GM19452 (cell line): ENCODE measurements at regions not wholly inside any gene's neighbourhood (a gene's known extent, or its start where the extent isn't known, plus 50 kb on each side); places are given as distances from the start of the nearest gene placed in this dataset.
"Not testable (repeated sequence)": the region's sequence is repeated elsewhere in the genome, so short reads cannot be mapped to it uniquely, and the experiment has no call there.

ENCODE experiments used
- ATAC-seq: cut with Tn5 transposase; IDR thresholded peaks from one replicate; pipeline ENCODE4 v1.9.1; 2021; ENCODE audit not compliant: unreplicated experiment

DNA sequence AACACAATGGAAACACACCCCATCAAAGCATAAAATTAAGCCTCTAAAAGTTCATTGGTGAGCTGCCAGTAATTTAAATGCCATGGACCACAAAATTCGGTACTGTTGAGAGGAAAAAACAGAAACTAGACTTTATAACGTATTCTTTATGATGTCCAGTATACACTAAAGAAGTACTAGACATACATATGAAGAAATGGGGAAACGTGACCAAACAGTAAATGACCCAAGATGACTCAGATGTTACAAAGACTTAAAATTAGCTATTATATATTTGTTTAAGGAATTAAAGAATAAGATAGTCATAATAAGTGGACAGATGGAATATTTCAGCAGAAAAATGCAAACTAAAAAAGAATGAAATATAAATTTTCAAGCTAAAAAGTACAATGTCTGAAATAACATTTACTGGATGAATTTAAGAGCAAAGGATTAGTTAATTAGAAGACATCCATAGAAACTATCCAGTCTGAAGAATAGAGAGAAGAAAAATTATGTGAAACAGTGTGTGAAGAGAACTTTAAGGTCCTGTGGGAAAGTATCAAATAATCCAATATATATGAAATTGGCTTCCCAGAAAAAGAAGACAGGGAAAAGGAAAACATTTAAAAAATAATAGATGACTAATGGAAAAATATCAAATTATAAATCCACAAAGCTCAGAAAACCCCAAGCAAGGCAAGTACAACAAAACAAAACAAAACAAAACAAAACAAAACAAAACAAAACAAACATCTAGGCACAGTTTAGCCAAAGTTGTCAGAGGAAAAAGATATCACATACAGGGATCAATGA is 69.4 kb downstream of the SAMD9 start:
- no peak for ATAC-seq

DNA sequence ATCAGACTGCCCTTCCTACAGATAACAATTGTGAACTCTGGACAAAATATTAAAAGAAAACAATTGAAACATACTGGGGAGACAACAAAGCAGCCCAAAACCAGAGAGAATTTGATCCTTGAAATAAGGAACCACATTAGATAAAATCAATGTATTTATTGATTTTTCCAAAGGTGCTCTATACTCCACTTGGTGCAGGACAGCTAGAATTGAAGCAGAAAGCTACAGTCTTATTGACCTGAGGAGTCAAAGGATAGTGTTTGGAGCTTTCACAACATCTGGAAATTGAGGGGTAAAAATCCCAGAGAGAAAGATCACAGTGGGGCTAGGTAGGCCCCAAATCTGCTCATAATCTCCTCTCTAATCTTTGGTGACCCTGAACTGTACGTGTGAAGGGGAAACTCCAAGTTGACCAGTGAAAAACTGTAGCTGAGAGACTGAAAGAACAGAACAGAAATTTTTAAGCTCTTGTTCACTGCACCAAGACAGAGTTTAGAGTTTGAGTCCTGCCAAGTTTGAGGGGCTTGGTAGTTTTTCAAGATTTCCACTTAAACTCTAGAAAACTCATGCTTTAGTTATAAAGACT is 70.2 kb downstream of the SAMD9 start:
- ATAC-seq, result no peak

DNA sequence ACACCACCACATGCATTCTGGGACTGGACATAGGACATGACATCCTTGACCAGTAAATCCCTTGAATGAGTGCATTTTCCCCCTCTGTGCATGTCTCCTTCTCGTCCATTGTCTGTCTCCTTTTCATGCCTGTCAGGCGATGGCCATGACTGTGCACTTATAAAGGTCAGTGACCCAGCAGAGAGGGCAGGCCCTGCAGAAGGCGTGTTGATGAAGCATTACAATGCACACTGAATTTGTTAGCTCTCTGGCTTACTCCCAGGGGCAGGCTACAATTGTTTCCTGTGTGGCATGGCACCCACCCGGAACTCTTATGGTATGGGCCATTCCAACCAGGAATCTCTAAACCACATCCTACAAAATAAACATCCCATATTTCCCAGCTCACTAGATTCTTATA is 71.1 kb downstream of the SAMD9 start:
- ATAC-seq, result no peak

DNA sequence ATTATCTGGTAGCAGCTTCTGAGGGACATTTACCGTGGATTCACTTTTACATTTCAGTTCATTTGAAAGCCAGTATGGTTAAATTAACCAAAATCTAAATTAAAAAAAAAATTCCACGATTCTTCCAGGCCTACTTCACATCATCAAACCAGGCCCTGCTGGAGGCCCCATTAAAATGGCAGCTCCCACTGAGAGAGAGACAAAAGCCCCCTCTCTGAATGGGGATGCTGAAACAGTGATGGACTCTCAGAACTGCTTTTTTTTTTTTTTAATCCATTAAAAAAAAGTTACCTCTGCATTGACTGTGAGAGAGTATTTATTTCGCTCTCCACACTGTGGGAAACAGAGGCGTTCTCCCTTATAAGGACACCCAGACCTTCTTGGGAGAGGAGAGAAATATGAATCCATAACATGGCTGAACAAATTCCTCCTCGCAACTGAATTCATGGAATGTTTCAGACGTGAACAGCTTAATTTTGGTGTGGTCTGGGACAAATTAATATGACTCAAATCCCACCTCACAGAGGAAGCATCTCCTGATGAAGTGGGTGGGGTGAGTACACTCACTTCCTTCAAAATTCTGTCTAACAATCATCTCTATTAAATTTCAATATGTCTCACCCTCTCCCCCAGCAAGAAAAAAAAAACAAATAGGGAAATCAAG is 73.5 kb downstream of the SAMD9 start:
- no peak for ATAC-seq

DNA sequence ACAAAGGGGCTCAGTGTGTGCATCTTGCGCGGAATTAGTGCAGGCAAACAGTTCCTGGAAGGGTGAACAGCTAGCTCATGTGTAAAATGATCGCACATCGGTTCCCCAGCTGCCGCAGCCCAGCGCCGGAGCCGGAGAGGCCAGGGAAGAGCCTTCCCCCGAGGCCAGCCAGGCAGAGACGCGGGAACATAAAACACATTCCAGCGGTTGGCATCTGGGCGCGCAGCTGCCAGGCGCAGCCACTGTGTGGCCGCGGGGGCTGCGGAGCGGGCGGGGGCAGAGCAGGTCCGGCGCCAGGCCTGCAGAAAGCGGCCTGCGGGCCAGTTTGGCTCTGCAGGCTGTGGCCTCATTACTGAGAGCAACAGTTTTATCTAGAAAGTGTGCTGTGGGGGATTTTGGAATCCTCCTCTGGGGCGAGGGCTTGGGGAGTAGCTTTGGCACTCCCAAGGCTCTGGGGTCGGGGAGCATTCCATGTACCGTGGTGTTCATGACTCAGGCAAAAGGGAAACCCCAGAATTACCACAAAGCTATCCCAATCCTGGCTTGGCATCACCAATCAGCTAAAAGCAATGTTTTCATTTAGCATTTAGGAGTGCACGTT is 74.3 kb downstream of the SAMD9 start:
- no peak for ATAC-seq

DNA sequence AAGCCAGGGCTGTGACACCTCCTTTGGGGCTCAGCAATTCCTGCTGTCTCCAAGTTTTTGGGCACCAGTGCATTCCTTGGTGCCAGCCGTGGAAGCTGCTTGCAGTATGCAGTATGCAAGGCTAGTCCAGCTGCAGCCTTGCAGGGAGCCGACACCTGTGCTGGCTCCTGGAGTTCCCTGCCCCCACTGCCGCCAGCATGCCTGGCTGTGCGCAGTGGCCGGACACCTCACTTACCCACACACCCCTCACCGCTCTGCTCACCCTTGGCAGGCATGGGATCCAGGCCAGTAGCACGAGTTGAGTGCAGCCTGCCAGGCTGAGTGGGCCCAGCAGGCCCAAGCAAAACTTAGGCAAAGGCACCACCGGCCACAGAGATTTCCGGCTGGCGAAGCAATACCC is 77.4 kb downstream of the SAMD9 start:
- no peak for ATAC-seq

DNA sequence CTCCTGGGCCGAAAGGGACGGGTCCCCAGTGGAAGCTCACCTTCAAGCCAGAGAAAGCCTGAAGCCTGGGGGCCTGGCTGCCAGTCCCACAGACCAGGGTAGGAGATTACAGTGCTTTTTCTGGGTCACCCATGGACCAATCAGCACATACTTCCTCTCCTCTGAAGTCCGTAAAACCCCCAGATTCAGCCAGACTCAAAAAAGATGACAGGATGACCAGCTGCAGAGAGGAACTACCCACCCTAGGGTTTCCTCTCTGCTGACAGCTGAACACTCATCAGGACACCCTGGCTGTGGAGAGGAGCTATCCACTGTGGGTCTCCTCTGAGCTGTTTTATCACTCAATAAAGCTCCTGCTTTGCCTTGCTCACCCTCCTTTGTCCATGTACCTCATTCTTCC is 78.0 kb downstream of the SAMD9 start:
- ATAC-seq, result no peak

DNA sequence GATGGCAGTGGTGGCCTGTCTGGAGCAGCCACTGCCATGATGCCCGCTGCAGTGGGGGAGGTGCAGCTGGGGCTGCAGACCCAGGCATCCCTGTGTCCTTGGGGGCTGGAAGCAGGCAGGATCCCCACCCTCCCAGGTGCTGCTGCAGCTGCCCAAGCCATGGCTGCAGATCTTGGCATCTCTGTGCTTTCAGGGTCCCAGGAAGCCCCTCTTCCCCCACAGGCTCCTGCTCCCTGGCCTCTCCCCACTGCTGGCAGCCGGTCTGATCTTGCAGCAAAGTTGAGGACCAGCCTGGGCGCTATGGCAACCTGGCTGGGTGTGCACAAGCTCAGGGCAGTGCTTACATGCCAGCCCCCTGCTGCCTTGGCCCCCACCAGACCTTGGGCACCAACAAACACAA is 78.5 kb downstream of the SAMD9 start:
- ATAC-seq, result no peak

DNA sequence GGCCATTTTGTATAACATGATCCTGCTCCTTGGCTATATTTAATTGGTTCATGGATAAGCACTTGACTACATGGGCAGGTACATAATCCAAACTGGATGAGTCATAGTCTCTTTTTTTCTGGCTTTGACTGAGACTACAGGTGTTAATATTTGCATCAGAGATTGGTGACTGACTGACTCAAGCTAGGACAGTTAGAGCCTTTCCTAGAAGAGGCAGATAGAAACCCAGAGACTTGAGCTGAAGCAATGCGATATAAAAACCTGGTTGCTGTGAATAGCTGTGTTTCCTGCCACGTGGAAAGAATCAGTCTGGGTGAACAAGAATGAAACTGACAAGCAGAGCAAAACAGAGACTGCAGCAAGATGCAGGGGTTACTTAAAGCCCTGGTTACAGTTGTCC is 81.0 kb downstream of the SAMD9 start:
- peak; percentile 92 for ATAC-seq

DNA sequence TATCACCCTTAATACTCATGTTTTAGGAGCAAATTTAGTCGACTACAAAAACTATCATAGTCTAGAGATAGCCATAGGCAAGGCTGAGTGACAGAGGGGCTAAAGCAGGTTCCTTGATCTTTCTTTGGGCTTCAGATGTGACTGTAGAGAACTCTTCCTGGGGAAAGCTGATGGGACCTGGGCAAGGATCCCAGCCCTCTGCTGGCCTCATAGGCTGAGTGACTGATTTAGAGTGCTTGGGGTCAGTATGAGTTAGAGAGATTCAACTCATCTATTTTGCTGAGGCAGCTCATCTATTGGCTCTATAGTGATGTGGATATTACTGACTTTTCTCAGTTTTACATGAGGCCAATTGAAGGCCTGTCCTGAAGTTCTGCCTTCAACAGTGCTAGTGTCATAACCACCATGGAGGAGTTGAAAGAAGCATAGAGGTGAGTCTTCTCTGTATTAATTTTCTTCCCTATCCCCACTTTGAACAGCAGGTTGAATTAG is 81.6 kb downstream of the SAMD9 start:
- ATAC-seq, result no peak

DNA sequence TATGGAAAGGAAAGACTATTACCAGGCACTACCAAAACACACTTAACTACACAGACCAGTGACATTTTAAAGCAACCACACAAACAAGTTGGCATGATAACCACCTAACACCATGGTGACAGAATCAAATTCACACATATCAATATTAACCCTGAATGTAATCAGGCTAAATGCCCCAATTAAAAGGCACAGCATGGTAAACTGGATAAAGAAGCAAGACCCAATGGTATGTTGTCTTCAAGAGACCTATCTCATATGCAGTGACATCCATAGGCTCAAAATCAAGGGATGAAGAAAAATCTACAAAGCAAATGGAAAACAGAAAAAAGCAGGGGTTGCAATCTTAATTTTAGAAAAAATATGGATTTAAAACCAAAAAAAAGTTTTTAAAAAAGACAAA is 86.0 kb downstream of the SAMD9 start:
- ATAC-seq, result no peak

DNA sequence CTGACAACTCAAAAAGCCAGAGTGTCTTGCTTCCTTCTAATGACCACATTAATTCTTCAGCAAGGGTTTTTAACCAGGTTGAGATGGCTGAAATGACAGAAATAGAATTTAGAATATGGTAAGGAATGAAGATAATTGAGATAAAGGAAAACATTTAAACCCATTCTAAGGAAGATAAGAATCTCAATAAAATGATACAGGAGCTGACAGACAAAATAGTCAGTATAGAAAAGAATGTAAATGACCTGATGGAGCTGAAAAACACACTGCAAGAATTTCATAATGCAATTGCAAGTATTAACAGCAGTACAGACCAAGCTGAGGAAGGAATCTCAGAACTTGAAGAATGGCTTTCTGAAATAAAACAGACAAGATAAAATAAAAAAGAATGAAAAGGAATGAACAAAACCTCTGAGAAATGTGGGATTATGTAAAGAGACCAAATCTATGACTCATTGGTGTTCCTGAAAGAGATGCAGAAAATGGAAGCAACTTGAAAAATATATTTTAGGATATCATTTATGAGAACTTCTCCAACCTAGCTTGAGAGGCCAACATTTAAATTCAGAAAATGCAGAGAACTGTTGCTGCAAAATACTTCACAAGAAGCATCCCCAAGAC is 87.1 kb downstream of the SAMD9 start:
- ATAC-seq, result no peak

DNA sequence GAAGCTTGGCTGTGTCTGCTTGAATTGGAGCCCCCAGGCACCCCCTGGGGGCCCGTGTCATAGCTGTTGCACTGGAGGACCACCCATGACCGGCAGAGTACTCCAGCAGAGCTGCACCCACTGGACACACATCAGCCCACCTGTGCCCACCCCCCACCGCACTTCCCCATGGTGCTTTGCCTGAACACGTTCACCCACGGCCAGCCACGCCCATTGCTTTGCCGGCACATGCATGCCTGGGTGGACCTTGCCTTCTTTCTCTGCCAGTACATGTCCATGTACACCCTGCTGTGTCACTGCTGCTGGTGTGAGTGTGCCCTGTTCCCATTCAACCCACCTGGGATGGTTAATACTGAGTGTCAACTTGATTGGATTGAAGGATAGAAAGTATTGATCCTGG is 88.7 kb downstream of the SAMD9 start:
- ATAC-seq, result no peak

DNA sequence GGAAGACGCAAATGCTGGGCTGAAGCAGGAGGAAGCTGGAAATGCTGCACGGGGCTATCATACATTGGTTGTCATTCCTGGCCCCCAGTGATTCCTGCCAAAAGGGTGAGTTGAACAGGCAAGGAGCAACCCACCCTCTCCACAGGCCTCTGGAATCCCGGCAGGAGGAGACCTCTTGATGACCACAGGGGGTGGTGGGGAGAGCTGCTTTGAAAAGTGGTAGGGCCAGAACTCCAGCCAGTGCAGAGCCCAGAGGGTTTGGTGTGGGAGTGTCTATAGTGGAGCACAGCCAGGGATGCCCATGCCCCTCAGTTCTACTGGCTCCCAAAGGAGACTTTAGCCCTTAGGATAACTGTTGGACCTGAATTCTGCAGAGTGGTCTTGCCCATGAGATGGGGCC is 89.2 kb downstream of the SAMD9 start:
- no peak for ATAC-seq

DNA sequence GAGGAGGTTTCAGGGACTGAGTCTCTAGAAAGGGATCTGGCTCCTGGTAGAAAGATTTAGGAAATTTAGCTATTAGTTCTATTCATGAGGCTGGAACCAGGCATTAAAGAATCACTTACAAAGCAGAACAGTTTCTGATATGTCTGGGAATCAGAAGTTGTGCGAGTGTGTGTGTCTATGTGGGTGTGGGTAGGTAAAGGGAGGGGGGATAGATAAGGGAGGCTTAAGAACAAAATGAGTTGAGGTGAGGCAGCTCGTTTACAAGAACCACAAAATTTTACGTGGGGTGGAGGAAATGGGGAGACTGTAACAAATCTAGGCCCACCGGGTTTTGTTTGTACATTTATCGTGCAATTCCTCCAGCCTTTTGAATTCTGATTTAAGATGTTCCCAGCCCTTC is 90.7 kb downstream of the SAMD9 start:
- no peak for ATAC-seq

DNA sequence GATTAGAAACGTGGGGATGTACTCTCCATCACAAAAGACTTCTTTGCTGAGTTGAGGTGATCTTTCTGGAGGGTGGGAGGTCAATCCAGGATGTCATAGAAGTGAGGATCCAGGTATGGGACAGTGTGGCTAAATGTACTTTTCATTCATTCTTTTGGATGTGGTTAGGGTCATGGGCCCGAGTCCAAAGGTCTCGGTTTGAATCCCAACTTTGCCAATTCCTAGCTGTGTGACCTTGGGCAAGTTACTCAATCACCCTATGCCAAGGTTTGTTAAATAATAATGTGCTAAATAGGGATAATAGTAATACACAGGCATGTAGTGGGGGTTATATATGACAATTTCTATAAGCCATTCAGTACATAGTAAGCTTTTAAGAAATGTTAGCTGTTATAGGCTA is 91.4 kb downstream of the SAMD9 start:
- ATAC-seq, result no peak

DNA sequence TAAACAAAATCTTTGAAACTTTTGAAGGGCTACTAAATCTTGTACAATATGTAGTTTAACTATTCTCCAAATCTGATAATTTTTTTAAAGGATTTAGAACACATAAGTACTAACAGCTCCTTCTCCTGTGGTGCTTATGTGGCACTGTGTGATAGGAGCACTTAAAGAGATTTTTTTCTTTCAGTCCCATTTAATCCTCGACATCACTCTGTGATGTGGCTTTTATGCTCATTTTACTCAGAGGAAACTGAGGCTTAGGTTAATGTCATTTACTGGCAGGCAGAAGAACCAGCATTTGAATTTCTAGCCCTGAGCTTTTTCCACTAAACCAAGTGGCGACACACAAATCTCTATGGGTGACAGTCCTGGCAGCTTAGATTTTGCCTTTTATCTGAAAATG is 92.4 kb downstream of the SAMD9 start:
- no peak for ATAC-seq

DNA sequence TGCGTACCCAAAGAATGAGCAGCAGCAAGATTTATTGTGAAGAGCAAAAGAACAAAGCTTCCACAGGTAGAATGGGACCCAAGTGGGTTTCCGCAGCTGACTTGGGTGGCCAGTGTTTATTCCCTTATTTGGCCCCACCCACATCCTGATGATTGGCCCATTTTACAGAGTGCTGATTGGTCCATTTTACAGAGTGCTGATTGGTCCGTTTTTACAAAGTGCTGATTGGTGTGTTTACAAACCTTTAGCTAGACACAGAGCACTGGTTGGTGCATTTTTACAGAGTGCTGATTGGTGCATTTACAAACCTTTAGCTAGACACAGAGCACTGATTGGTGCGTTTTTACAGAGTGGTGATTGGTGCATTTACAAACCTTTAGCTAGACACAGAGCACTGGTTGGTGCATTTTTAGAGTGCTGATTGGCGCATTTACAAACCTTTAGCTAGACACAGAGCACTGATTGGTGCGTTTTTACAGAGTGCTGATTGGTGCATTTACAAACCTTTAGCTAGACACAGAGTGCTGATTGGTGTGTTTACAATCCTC is 94.8 kb downstream of the SAMD9 start:
- ATAC-seq, result not testable (repeated sequence)

DNA sequence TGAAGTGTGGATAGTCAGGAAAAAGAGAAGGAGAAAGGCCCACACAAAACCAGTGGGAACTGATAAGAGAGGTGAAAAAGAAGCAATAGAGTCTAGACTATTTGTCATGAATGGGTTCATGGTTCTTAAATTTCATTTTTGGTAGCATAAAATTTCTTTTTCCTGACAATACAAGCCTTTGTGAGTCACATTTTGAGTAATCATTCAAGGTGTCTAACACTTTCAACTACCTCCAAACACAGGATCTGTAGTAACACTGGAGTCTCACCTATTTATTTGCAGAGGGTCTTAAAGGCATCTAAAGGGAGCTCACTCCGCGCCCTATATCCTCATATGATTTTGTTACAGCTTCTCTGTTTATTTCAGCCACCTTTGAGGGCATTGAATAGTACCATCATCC is 96.0 kb downstream of the SAMD9 start:
- no peak for ATAC-seq

DNA sequence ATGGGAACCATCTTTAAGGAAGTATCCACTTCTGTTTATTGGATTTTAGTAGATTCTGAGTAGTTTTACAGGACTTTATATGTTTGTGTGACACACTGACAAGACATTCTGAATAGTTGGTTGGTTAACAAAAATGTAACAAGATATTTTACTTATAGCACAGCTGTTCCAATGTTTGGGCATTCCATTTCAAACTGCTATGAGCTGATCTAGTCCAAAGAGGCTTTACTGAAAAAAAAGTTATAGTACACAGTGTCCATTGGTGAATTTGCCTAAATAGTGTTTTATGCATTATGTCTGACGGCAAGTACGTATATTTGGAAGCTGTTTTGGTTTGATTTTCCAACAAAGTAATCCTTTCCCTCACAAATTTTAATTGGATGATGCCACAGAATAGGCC is 99.1 kb downstream of the SAMD9 start:
- ATAC-seq, result no peak
